Embryonic facial prominence (tissue), 1 donor: ENCODE measurements at regions not wholly inside any gene's neighbourhood (a gene's known extent, or its start where the extent isn't known, plus 50 kb on each side); places are given as distances from the start of the nearest gene placed in this dataset.
"Not testable (repeated sequence)": the region's sequence is repeated elsewhere in the genome, so short reads cannot be mapped to it uniquely, and the experiment has no call there.

Experiments
- DNase-seq: peaks from one replicate; pipeline ENCODE4 v3.0.0-alpha.2; 2016; ENCODE audit errors: extremely low spot score

- DNase-seq, result no peak
These were observed 293.9 kb upstream of the AMIGO2 start for GRCh38 chr12:47373554-47374150.

- DNase-seq, result no peak
These were observed 290.7 kb upstream of the AMIGO2 start for GRCh38 chr12:47370421-47370820.

GRCh38 chr12:47369085-47369484 lies 289.3 kb upstream of the AMIGO2 start:
- DNase-seq, result no peak

- DNase-seq, result no peak
These were observed 288.3 kb upstream of the AMIGO2 start for GRCh38 chr12:47367912-47368537.

- DNase-seq, result no peak
These were observed 286.8 kb upstream of the AMIGO2 start for GRCh38 chr12:47366579-47366978.

GRCh38 chr12:47366157-47366556 lies 286.4 kb upstream of the AMIGO2 start:
- no peak for DNase-seq

- not testable (repeated sequence) for DNase-seq
These were observed 285.8 kb upstream of the AMIGO2 start for GRCh38 chr12:47365443-47366076.

- no peak for DNase-seq
These were observed 284.5 kb upstream of the AMIGO2 start for GRCh38 chr12:47364261-47364660.

- DNase-seq, result no peak
These were observed 282.5 kb upstream of the AMIGO2 start for GRCh38 chr12:47362126-47362705.

- DNase-seq, result no peak
These were observed 281.7 kb upstream of the AMIGO2 start for GRCh38 chr12:47361389-47362021.

- no peak for DNase-seq
These were observed 281.1 kb upstream of the AMIGO2 start for GRCh38 chr12:47360771-47361388.

- DNase-seq, result no peak
These were observed 280.3 kb upstream of the AMIGO2 start for GRCh38 chr12:47360093-47360480.

DNA sequence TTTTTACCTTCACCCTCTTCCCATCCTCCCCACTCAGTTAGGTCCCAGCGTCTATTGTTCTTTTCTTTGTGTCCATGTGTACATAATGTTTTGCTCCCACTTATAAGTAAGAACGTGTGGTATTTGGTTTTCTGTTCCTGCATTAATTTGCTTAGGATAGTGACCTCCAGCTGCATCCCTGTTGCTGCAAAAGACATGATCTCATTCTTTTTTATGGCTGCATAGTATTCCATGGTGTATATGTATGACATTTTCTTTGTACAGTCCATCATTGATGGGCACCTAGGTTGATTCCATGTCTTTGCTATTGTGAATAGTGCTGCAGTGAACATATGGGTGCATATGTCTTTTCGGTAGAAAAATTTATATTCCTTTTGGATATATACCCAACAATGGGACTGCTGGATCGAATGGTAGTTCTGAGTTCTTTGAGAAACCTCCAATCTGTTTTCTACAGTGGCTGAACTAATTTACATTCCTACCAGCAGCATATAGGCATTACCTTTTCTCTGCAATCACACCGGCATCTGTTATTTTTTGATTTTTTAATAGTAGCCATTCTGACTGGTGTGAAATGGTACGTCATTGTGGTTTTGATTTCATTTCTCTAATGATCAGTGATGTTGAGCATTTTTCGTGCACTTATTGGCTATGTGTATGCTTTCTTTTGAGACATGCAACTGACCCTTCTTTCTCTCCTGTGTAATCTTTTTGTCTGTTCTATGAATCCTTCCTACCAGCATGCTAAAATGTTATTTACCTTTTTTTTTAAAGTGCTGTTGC lies 279.7 kb upstream of the AMIGO2 start:
- no peak for DNase-seq

- not testable (repeated sequence) for DNase-seq
These were observed 277.2 kb upstream of the AMIGO2 start for GRCh38 chr12:47357006-47357405.

DNA sequence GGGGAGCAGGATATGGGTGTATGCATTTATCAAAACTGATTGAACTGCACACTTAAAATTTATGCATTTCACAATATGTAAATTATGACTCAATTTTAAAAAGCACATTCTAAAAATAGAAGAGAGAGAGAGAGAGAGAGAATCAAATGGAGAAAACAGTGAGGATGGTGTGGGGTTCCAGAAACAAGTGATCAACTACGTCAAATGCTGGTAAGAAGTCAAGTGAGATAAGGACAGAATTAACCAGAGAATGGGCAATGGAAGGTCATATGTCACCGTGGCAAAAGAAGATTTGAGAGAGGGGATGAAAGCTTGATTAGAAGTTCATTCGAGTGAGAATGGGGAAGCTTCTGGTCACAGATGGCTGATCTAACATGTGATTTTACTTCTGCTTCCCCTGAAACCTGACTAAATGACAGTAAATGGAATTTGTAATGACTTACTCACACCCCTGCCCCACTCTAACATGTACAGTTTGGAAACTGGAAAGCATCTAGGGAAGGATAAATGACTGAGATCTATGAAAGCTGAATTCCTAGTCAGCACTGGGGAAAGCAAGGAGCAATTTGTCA lies 276.5 kb upstream of the AMIGO2 start:
- DNase-seq, result no peak

- DNase-seq, result no peak
These were observed 273.7 kb upstream of the AMIGO2 start for GRCh38 chr12:47353508-47353907.

- no peak for DNase-seq
These were observed 272.3 kb upstream of the AMIGO2 start for GRCh38 chr12:47352067-47352466.

GRCh38 chr12:47351526-47351925 lies 271.8 kb upstream of the AMIGO2 start:
- DNase-seq, result no peak

- no peak for DNase-seq
These were observed 270.3 kb upstream of the AMIGO2 start for GRCh38 chr12:47350062-47350408.

- DNase-seq, result no peak
These were observed 269.6 kb upstream of the AMIGO2 start for GRCh38 chr12:47349137-47350061.
